ENCODE measurements at regions not wholly inside any gene's neighbourhood (a gene's known extent, or its start where the extent isn't known, plus 50 kb on each side); places are given as distances from the start of the nearest gene placed in this dataset.
A peak's percentile ranks its signal among the peaks of the same experiment; 100 is the strongest.

GRCh38 chr4:55763996-55764395 is 55.6 kb upstream of the EXOC1L start:
- DNase-seq: no peak
- peaks cover 5% of the 10 kb centered on the region; the same call in 1 of the 2 replicates for H3K4me1 ChIP-seq (ENCODE audit: insufficient read depth)
- in situ Hi-C loops (cut with MboI): no loop called here

GRCh38 chr4:55765070-55765469 is 54.5 kb upstream of the EXOC1L start:
- H2AFZ ChIP-seq: no peak overlapping the region
- H3F3A ChIP-seq (ENCODE audit: insufficient read depth): no peaks in the 10 kb centered on the region
- no peak overlapping the region for H3K27ac ChIP-seq
- no peaks in the 10 kb centered on the region for H3K9me3 ChIP-seq (ENCODE audit: low read depth)
- H4K20me1 ChIP-seq (ENCODE audit: insufficient read depth): no peaks in the 10 kb centered on the region
- TF ChIP-seq EZH2phosphoT487 (IDR thresholded peaks at IDR 0.05; ENCODE audit: insufficient read depth, low read depth) (no peak), EZH2 (IDR thresholded peaks at IDR 0.05; ENCODE audit: insufficient read depth, poor library complexity, severe bottlenecking) (no peak)
- DNase-seq: no peak
- H3K9ac ChIP-seq: no peak overlapping the region
- no peaks in the 10 kb centered on the region for H3K36me3 ChIP-seq (ENCODE audit: low read depth)
- no peak overlapping the region for H3K4me2 ChIP-seq (ENCODE audit: unreplicated experiment)
- H3K4me1 ChIP-seq (ENCODE audit: insufficient read depth): peaks cover 5% of the 10 kb centered on the region; the same call in 1 of the 2 replicates
- no peak overlapping the region for H3K4me3 ChIP-seq
- 64 to 68% methylated on average over 6 of the region's 6 CpGs for WGBS, 2 experiments (ENCODE audit: low coverage in 1 of 2, low lambda C conversion rate in 2 of 2, missing lambda C conversion rate in 2 of 2)
- no peaks in the 10 kb centered on the region for H3K27me3 ChIP-seq (replicated peaks; ENCODE audit: insufficient read depth)
- no peaks in the 10 kb centered on the region for H3K9me2 ChIP-seq (ENCODE audit: insufficient read depth)
- in situ Hi-C loops (cut with MboI): no loop called here
- H3K79me2 ChIP-seq (ENCODE audit: insufficient read depth): no peaks in the 10 kb centered on the region

More at GRCh38 chr4:55763996-55764395, 55.6 kb upstream of the EXOC1L start:
- H3K27me3 ChIP-seq (replicated peaks; ENCODE audit: insufficient read depth): no peaks in the 10 kb centered on the region
- no peaks in the 10 kb centered on the region for H3K9me2 ChIP-seq (ENCODE audit: insufficient read depth)
- no peak overlapping the region for H3K9ac ChIP-seq
- H3K4me2 ChIP-seq (ENCODE audit: unreplicated experiment): no peak overlapping the region
- H3K9me3 ChIP-seq (ENCODE audit: low read depth): no peaks in the 10 kb centered on the region
- no peaks in the 10 kb centered on the region for H3F3A ChIP-seq (ENCODE audit: insufficient read depth)
- H4K20me1 ChIP-seq (ENCODE audit: insufficient read depth): no peaks in the 10 kb centered on the region
- H3K36me3 ChIP-seq (ENCODE audit: low read depth): no peaks in the 10 kb centered on the region
- no peaks in the 10 kb centered on the region for H3K79me2 ChIP-seq (ENCODE audit: insufficient read depth)
- 61 to 78% methylated on average over 2 of the region's 2 CpGs for WGBS, 2 experiments (ENCODE audit: low coverage in 1 of 2, low lambda C conversion rate in 2 of 2, missing lambda C conversion rate in 2 of 2)
- no peak overlapping the region for H3K4me3 ChIP-seq
- TF ChIP-seq EZH2phosphoT487 (IDR thresholded peaks at IDR 0.05; ENCODE audit: insufficient read depth, low read depth): no peak
- TF ChIP-seq EZH2 (IDR thresholded peaks at IDR 0.05; ENCODE audit: insufficient read depth, poor library complexity, severe bottlenecking): no peak
- no peak overlapping the region for H2AFZ ChIP-seq
- no peak overlapping the region for H3K27ac ChIP-seq

GRCh38 chr4:55768291-55768690 is 51.3 kb upstream of the EXOC1L start:
- H3K9ac ChIP-seq: no peak overlapping the region
- no peaks in the 10 kb centered on the region for H3K9me3 ChIP-seq (ENCODE audit: low read depth)
- DNase-seq: peak; percentile 48
- in situ Hi-C loops (cut with MboI): no loop called here
- H3K27me3 ChIP-seq (replicated peaks; ENCODE audit: insufficient read depth): no peaks in the 10 kb centered on the region; the same call in 1 of the 2 replicates
- no peaks in the 10 kb centered on the region for H3K36me3 ChIP-seq (ENCODE audit: low read depth)
- no peak overlapping the region for H3K4me2 ChIP-seq (ENCODE audit: unreplicated experiment)
- TF ChIP-seq EZH2 (IDR thresholded peaks at IDR 0.05; ENCODE audit: insufficient read depth, poor library complexity, severe bottlenecking) (no peak), EZH2phosphoT487 (IDR thresholded peaks at IDR 0.05; ENCODE audit: insufficient read depth, low read depth) (no peak)
- peaks cover 5% of the 10 kb centered on the region; the same call in 1 of the 2 replicates for H3K4me1 ChIP-seq (ENCODE audit: insufficient read depth)
- no peaks in the 10 kb centered on the region for H3F3A ChIP-seq (ENCODE audit: insufficient read depth)
- no peak overlapping the region; the same call in 1 of the 2 replicates for H2AFZ ChIP-seq
- H4K20me1 ChIP-seq (ENCODE audit: insufficient read depth): no peaks in the 10 kb centered on the region
- no peak overlapping the region for H3K27ac ChIP-seq
- no peaks in the 10 kb centered on the region for H3K9me2 ChIP-seq (ENCODE audit: insufficient read depth)
- H3K4me3 ChIP-seq: no peak overlapping the region
- WGBS, 2 experiments (ENCODE audit: low coverage in 1 of 2, low lambda C conversion rate in 2 of 2, missing lambda C conversion rate in 2 of 2): 80 to 88% methylated on average over 3 of the region's 3 CpGs
- H3K79me2 ChIP-seq (ENCODE audit: insufficient read depth): no peaks in the 10 kb centered on the region
